H1 (cell line): ENCODE measurements at regions not wholly inside any gene's neighbourhood (a gene's known extent, or its start where the extent isn't known, plus 50 kb on each side); places are given as distances from the start of the nearest gene placed in this dataset.

Experiments
- CTCF ChIA-PET: fragments of 300-600 bp; sonication (Branson Sonifier 250); formaldehyde crosslinking; loops from one replicate; lab custom pipeline; 2021; ENCODE audit not compliant: partially characterized antibody; lab: Charles Lee
- POLR2A ChIA-PET: fragments of 300-600 bp; sonication (Branson Sonifier 250); formaldehyde crosslinking; loops from one replicate; lab custom pipeline; 2021; ENCODE audit warnings: inconsistent platforms; ENCODE audit not compliant: partially characterized antibody; lab: Charles Lee
- DNase-seq, 2 experiments: peaks; one replicate each; pipeline versions ENCODE4 v3.0.0 to v3.0.0-alpha.2; 2010 to 2022; ENCODE audit warnings: low spot score in 2 of 2, low read depth in 1 of 2, mixed read lengths in 1 of 2
- FAIRE-seq: peaks from 2 replicates; lab custom pipeline; 2011; peaks lifted over from hg19 to GRCh38; lab: Jason Lieb, UNC
- H2AFZ ChIP-seq: 2 replicates; pipeline ENCODE4 v1.8.1; 2012; ENCODE audit warnings: low read length, inconsistent platforms
- H2AK5ac ChIP-seq: 2 replicates; pipeline ENCODE4 v1.6.1; 2013; ENCODE audit warnings: low read depth, low read length
- H2BK120ac ChIP-seq: replicated peaks from 2 replicates; pipeline ENCODE3; 2013; ENCODE audit warnings: low read depth, low read length, inconsistent platforms
- H2BK12ac ChIP-seq: 2 replicates; pipeline ENCODE4 v1.6.1; 2013; ENCODE audit warnings: low read depth, low read length
- H2BK15ac ChIP-seq: 2 replicates; pipeline ENCODE4 v1.6.1; 2013; ENCODE audit warnings: low read length
- H2BK20ac ChIP-seq: 2 replicates; pipeline ENCODE4 v1.6.1; 2013; ENCODE audit warnings: low read length
- H2BK5ac ChIP-seq: 2 replicates; pipeline ENCODE4 v1.6.1; 2013; ENCODE audit warnings: low read depth, low read length
- H3K14ac ChIP-seq: 2 replicates; pipeline ENCODE4 v1.6.1; 2013; ENCODE audit warnings: inconsistent platforms; ENCODE audit not compliant: insufficient read length
- H3K18ac ChIP-seq: 2 replicates; pipeline ENCODE4 v1.6.1; 2013; ENCODE audit warnings: low read length; ENCODE audit errors: extremely low read depth
- H3K23ac ChIP-seq: 2 replicates; pipeline ENCODE4 v1.6.1; 2013; ENCODE audit warnings: inconsistent platforms; ENCODE audit not compliant: insufficient read length
- H3K23me2 ChIP-seq: 2 replicates; pipeline ENCODE4 v1.6.1; 2013; ENCODE audit warnings: low read depth, low read length
- H3K27ac ChIP-seq: 2 replicates; pipeline ENCODE4 v1.6.1; 2011; ENCODE audit warnings: low read depth, low read length, inconsistent platforms
- H3K27me3 ChIP-seq, 4 experiments: replicated peaks in 1 of 4; 1 replicate in 1 of 4; 2 replicates in 3 of 4; pipeline versions ENCODE4 v1.6.1 to v1.8.1; 2011 to 2013; ENCODE audit warnings: low read length in 3 of 4, mild to moderate bottlenecking in 3 of 4, inconsistent platforms in 2 of 4, mixed read lengths in 2 of 4, moderate library complexity in 1 of 4; ENCODE audit not compliant: control insufficient read depth in 3 of 4, insufficient read depth in 3 of 4; ENCODE audit errors: extremely low read depth in 1 of 4
- H3K36me3 ChIP-seq, 4 experiments: 2 replicates each; pipeline versions ENCODE4 v1.6.1 to v1.8.1; 2011 to 2013; ENCODE audit warnings: mild to moderate bottlenecking in 4 of 4, low read length in 3 of 4, moderate library complexity in 2 of 4, control low read depth in 1 of 4, inconsistent platforms in 1 of 4; ENCODE audit not compliant: insufficient read depth in 4 of 4, control insufficient read depth in 2 of 4
- H3K4ac ChIP-seq: replicated peaks from 2 replicates; pipeline ENCODE3; 2013; ENCODE audit warnings: low read length, low read depth, mixed read lengths, inconsistent platforms; ENCODE audit not compliant: insufficient read length
- H3K4me1 ChIP-seq, 4 experiments: replicated peaks in 1 of 4; 1 replicate in 1 of 4; 2 replicates in 3 of 4; pipeline versions ENCODE4 v1.6.1 to v1.8.1; 2011 to 2013; ENCODE audit warnings: low read length in 3 of 4, inconsistent platforms in 2 of 4, mixed read lengths in 1 of 4; ENCODE audit not compliant: insufficient read depth in 4 of 4, control insufficient read depth in 3 of 4
- H3K4me2 ChIP-seq, 2 experiments: 2 replicates each; pipeline versions ENCODE4 v1.6.1 to v1.8.1; 2011 to 2013; ENCODE audit warnings: low read depth in 2 of 2, low read length in 2 of 2, control low read depth in 1 of 2, inconsistent platforms in 1 of 2, mild to moderate bottlenecking in 1 of 2; ENCODE audit not compliant: insufficient read depth in 1 of 2
- H3K4me3 ChIP-seq, 4 experiments: fragments of 200-600, 300-600 bp in 1 of 4; sonication (generic), shearing (Covaris generic), sonication (Bioruptor Twin) in 1 of 4; 2 replicates each; pipeline versions ENCODE4 v1.5.1 to v1.8.1; 2011 to 2016; ENCODE audit warnings: low read length in 4 of 4, low read depth in 3 of 4, control low read depth in 2 of 4, inconsistent platforms in 2 of 4, mild to moderate bottlenecking in 2 of 4, mixed read lengths in 1 of 4, moderate library complexity in 1 of 4; ENCODE audit not compliant: insufficient read depth in 2 of 4; ENCODE audit errors: extremely low read depth in 1 of 4
- H3K56ac ChIP-seq: replicated peaks from 2 replicates; pipeline ENCODE3; 2013; ENCODE audit warnings: low read depth, mild to moderate bottlenecking, mixed read lengths, low read length, inconsistent platforms; ENCODE audit not compliant: insufficient read length
- H3K79me1 ChIP-seq: 2 replicates; pipeline ENCODE4 v1.6.1; 2013; ENCODE audit warnings: low read depth, low read length, control low read depth
- H3K79me2 ChIP-seq, 2 experiments: 2 replicates each; pipeline versions ENCODE4 v1.6.1 to v1.8.1; 2012 to 2013; ENCODE audit warnings: low read length in 2 of 2, mild to moderate bottlenecking in 2 of 2, inconsistent platforms in 1 of 2; ENCODE audit not compliant: insufficient read depth in 2 of 2, control insufficient read depth in 1 of 2
- H3K9ac ChIP-seq, 4 experiments: replicated peaks in 1 of 4; 1 replicate in 1 of 4; 2 replicates in 3 of 4; pipeline versions ENCODE4 v1.6.1 to v1.8.1; 2011 to 2013; ENCODE audit warnings: low read depth in 3 of 4, low read length in 3 of 4, control low read depth in 2 of 4, mild to moderate bottlenecking in 2 of 4, moderate library complexity in 2 of 4, inconsistent platforms in 1 of 4; ENCODE audit errors: extremely low read depth in 1 of 4
- H3K9me3 ChIP-seq, 2 experiments: 2 replicates each; pipeline versions ENCODE4 v1.6.1 to v1.8.1; 2012 to 2013; ENCODE audit warnings: mild to moderate bottlenecking in 2 of 2, moderate library complexity in 2 of 2, control low read depth in 1 of 2, inconsistent platforms in 1 of 2, low read depth in 1 of 2, low read length in 1 of 2, mixed read lengths in 1 of 2; ENCODE audit not compliant: insufficient read depth in 2 of 2
- H4K20me1 ChIP-seq, 2 experiments: replicated peaks in 1 of 2; 2 replicates each; pipeline versions ENCODE3 to v1.8.1; 2011 to 2013; ENCODE audit warnings: inconsistent platforms in 2 of 2, low read length in 2 of 2, mild to moderate bottlenecking in 1 of 2; ENCODE audit not compliant: insufficient read depth in 2 of 2, control insufficient read depth in 1 of 2
- H4K5ac ChIP-seq: 2 replicates; pipeline ENCODE4 v1.6.1; 2013; ENCODE audit warnings: low read length, low read depth, mixed read lengths, inconsistent platforms; ENCODE audit not compliant: insufficient read length
- H4K8ac ChIP-seq: 2 replicates; pipeline ENCODE4 v1.8.0; 2013; ENCODE audit warnings: mild to moderate bottlenecking, moderate library complexity, low read length, inconsistent platforms; ENCODE audit not compliant: insufficient read depth; ENCODE audit errors: extremely low read depth
- H4K91ac ChIP-seq: replicated peaks from 2 replicates; pipeline ENCODE3; 2013; ENCODE audit warnings: low read length, mixed read lengths, inconsistent platforms; ENCODE audit not compliant: insufficient read length
- ATF2 ChIP-seq: IDR thresholded peaks from 2 replicates; pipeline ENCODE4 v1.6.1; 2012; ENCODE audit warnings: low read length, inconsistent platforms
- CEBPB ChIP-seq: IDR thresholded peaks from 2 replicates; pipeline ENCODE4 v1.6.1; 2012; ENCODE audit warnings: low read depth, low read length
- EGR1 ChIP-seq: IDR thresholded peaks from 2 replicates; pipeline ENCODE4 v1.6.1; 2011; ENCODE audit warnings: low read depth, low read length, borderline replicate concordance
- USF2 ChIP-seq: IDR thresholded peaks from 2 replicates; pipeline ENCODE4 v1.6.1; 2011; ENCODE audit warnings: low read length, improper control_type of control experiment

- Histone ChIP-seq H3K4me2 (no peak overlapping the region), H3K23me2 (no peaks in the 10 kb centered on the region), H3K9me3 (peaks cover 3 to 4% of the 10 kb centered on the region in 2 experiments; a peak in 1 of 4 replicates), H2BK20ac (no peak overlapping the region), H3K14ac (no peak overlapping the region), H3K18ac (no peak overlapping the region), H4K20me1 (no peaks in the 10 kb centered on the region), H3K56ac (no peak overlapping the region), H2AK5ac (no peak overlapping the region), H4K8ac (no peak overlapping the region), H3K36me3 (no peaks in the 10 kb centered on the region), H3K9ac (no peak overlapping the region), H4K91ac (no peak overlapping the region), H3K4me3 (no peak overlapping the region), H4K5ac (no peak overlapping the region), H2BK12ac (no peak overlapping the region), H3K27ac (no peak overlapping the region), H3K4me1 (no peaks in the 10 kb centered on the region; a peak in 3 of 7 replicates), H2BK15ac (no peak overlapping the region), H3K79me2 (no peaks in the 10 kb centered on the region), H2BK5ac (no peak overlapping the region), H3K27me3 (no peaks in the 10 kb centered on the region)
- no peak for DNase-seq
- ChIA-PET CTCF (no interaction called here), POLR2A (no interaction called here)
- no peak for FAIRE-seq
- no peak for TF ChIP-seq USF2
- no peak for TF ChIP-seq EGR1
- no peak for TF ChIP-seq CEBPB
- no peak for TF ChIP-seq ATF2
- TF ChIP-seq, all 59 proteins: peak for 0
- H2BK120ac ChIP-seq: no peak overlapping the region
- H3K79me1 ChIP-seq: no peaks in the 10 kb centered on the region
- no peak overlapping the region for H2AFZ ChIP-seq
- H3K4ac ChIP-seq: no peak overlapping the region
- H3K23ac ChIP-seq: no peak overlapping the region
Measured at GRCh38 chr2:52288596-52288995, 1256.7 kb upstream of the NRXN1 start.
